Activated CD4-positive, alpha-beta T cell treated with anti-CD3 and anti-CD28 coated beads for 36 hours (primary cell): ENCODE measurements at regions not wholly inside any gene's neighbourhood (a gene's known extent, or its start where the extent isn't known, plus 50 kb on each side); places are given as distances from the start of the nearest gene placed in this dataset.
"Not testable (repeated sequence)": the region's sequence is repeated elsewhere in the genome, so short reads cannot be mapped to it uniquely, and the experiment has no call there.

Source experiments
- ATAC-seq: fragments of 200-7000 bp; cut with Tn5 transposase; one replicate; pipeline ENCODE4 v1.10.0; 2021; ENCODE audit warnings: mild to moderate bottlenecking, moderate library complexity
- CTCF ChIA-PET: fragments of 350-600 bp; sonication (Branson Sonifier 250); formaldehyde crosslinking; loops from one replicate; lab custom pipeline; 2021; ENCODE audit warnings: antibody characterized with exemption; lab: Charles Lee
- POLR2A ChIA-PET: fragments of 350-600 bp; sonication (Branson Sonifier 250); formaldehyde crosslinking; loops from one replicate; lab custom pipeline; 2021; ENCODE audit warnings: antibody characterized with exemption, inconsistent platforms; lab: Charles Lee
- DNase-seq: peaks from one replicate; pipeline ENCODE4 v3.0.0-alpha.2; 2020
- H3K27ac Mint-ChIP-seq: one replicate; pipeline ENCODE4 v1.8.0; 2021; ENCODE audit warnings: mixed read lengths
- H3K27me3 Mint-ChIP-seq: one replicate; pipeline ENCODE4 v1.8.0; 2021; ENCODE audit warnings: mixed read lengths
- H3K36me3 Mint-ChIP-seq: one replicate; pipeline ENCODE4 v1.8.0; 2021; ENCODE audit warnings: low read depth, mixed read lengths
- H3K4me1 Mint-ChIP-seq: one replicate; pipeline ENCODE4 v1.8.0; 2021; ENCODE audit warnings: mixed read lengths
- H3K4me3 Mint-ChIP-seq: one replicate; pipeline ENCODE4 v1.8.0; 2021; ENCODE audit warnings: mild to moderate bottlenecking, moderate library complexity, mixed read lengths
- H3K9me3 Mint-ChIP-seq: one replicate; pipeline ENCODE4 v1.8.0; 2021; ENCODE audit warnings: low read depth, mixed read lengths
- intact Hi-C, 2 experiments: fragments of 100-400 bp; cut with DNase I in 1 of 2; cut with micrococcal nuclease in 1 of 2; formaldehyde crosslinking; loops; one replicate each; pipeline versions ENCODE4 v1.14.2 to v1.15.1; 2022 to 2024; cut with DNase I, micrococcal nuclease

- ATAC-seq, H3K27ac Mint-ChIP-seq, CTCF ChIA-PET, H3K4me1 Mint-ChIP-seq, H3K27me3 Mint-ChIP-seq, H3K4me3 Mint-ChIP-seq, DNase-seq, H3K9me3 Mint-ChIP-seq, H3K36me3 Mint-ChIP-seq, intact Hi-C loops, POLR2A ChIA-PET: not testable (repeated sequence)
Measured at GRCh38 chr5:44756097-44756496, 52.6 kb upstream of the MRPS30 start.

- intact Hi-C loops: no loop called here
- Mint-ChIP-seq H3K9me3 (peaks cover 3% of the 10 kb centered on the region), H3K27me3 (peaks cover 3% of the 10 kb centered on the region), H3K4me3 (no peak overlapping the region), H3K27ac (no peak overlapping the region), H3K4me1 (no peaks in the 10 kb centered on the region), H3K36me3 (no peaks in the 10 kb centered on the region)
- DNase-seq: no peak
- CTCF ChIA-PET: interaction anchor here (0.6 kb wide), 1 partner anchor 1087 kb away, joined by 3 read pairs; no protein-coding TSS in a partner anchor
- ATAC-seq: no peak
- POLR2A ChIA-PET: no interaction called here
Measured at GRCh38 chr5:44747396-44747795, 61.4 kb upstream of the MRPS30 start.

- ATAC-seq (no peak), DNase-seq (no peak)
- ChIA-PET POLR2A (no interaction called here), CTCF (no interaction called here)
- no peaks in the 10 kb centered on the region for H3K36me3 Mint-ChIP-seq
- no peak overlapping the region for H3K27ac Mint-ChIP-seq
- no peaks in the 10 kb centered on the region for H3K9me3 Mint-ChIP-seq
- H3K4me3 Mint-ChIP-seq: no peak overlapping the region
- peaks cover 2% of the 10 kb centered on the region for H3K27me3 Mint-ChIP-seq
- intact Hi-C loops: no loop called here
- no peaks in the 10 kb centered on the region for H3K4me1 Mint-ChIP-seq
Measured at GRCh38 chr5:44740660-44741059, 68.1 kb upstream of the MRPS30 start.

GRCh38 chr5:44729536-44729935, 79.2 kb upstream of the MRPS30 start:
- Mint-ChIP-seq H3K4me1 (no peaks in the 10 kb centered on the region), H3K27me3 (no peaks in the 10 kb centered on the region), H3K4me3 (no peak overlapping the region), H3K9me3 (no peaks in the 10 kb centered on the region), H3K36me3 (no peaks in the 10 kb centered on the region), H3K27ac (no peak overlapping the region)
- ChIA-PET CTCF (no interaction called here), POLR2A (no interaction called here)
- no peak for DNase-seq
- ATAC-seq: no peak
- intact Hi-C loops: no loop called here

GRCh38 chr5:44727100-44727499, 81.6 kb upstream of the MRPS30 start:
- intact Hi-C loops: no loop called here
- Mint-ChIP-seq H3K36me3 (no peaks in the 10 kb centered on the region), H3K4me1 (no peaks in the 10 kb centered on the region), H3K27me3 (no peaks in the 10 kb centered on the region), H3K27ac (no peak overlapping the region), H3K9me3 (no peaks in the 10 kb centered on the region), H3K4me3 (no peak overlapping the region)
- ChIA-PET CTCF (no interaction called here), POLR2A (no interaction called here)
- no peak for ATAC-seq
- DNase-seq: no peak

- H3K36me3 Mint-ChIP-seq: no peaks in the 10 kb centered on the region
- CTCF ChIA-PET: no interaction called here
- no peak overlapping the region for H3K4me3 Mint-ChIP-seq
- no peak for DNase-seq
- H3K4me1 Mint-ChIP-seq: no peaks in the 10 kb centered on the region
- POLR2A ChIA-PET: no interaction called here
- H3K27ac Mint-ChIP-seq: no peak overlapping the region
- ATAC-seq: no peak
- H3K27me3 Mint-ChIP-seq: no peaks in the 10 kb centered on the region
- H3K9me3 Mint-ChIP-seq: no peaks in the 10 kb centered on the region
- intact Hi-C loops: no loop called here
Measured at GRCh38 chr5:44719856-44720255, 88.9 kb upstream of the MRPS30 start.

GRCh38 chr5:44714871-44715561, 93.7 kb upstream of the MRPS30 start:
- ChIA-PET CTCF (no interaction called here), POLR2A (no interaction called here)
- no peaks in the 10 kb centered on the region for H3K4me1 Mint-ChIP-seq
- H3K27me3 Mint-ChIP-seq: no peaks in the 10 kb centered on the region
- intact Hi-C loops: no loop called here
- ATAC-seq (no peak), DNase-seq (no peak)
- H3K36me3 Mint-ChIP-seq: no peaks in the 10 kb centered on the region
- H3K9me3 Mint-ChIP-seq: no peaks in the 10 kb centered on the region
- no peak overlapping the region for H3K27ac Mint-ChIP-seq
- H3K4me3 Mint-ChIP-seq: no peak overlapping the region

GRCh38 chr5:44713446-44713845, 95.3 kb upstream of the MRPS30 start:
- H3K9me3 Mint-ChIP-seq: no peaks in the 10 kb centered on the region
- no peak overlapping the region for H3K4me3 Mint-ChIP-seq
- ChIA-PET POLR2A (no interaction called here), CTCF (interaction anchor here (1.0 kb wide), 1 partner anchor 11 kb away, joined by 3 read pairs; no protein-coding TSS in a partner anchor)
- DNase-seq (no peak), ATAC-seq (no peak)
- H3K27me3 Mint-ChIP-seq: no peaks in the 10 kb centered on the region
- H3K36me3 Mint-ChIP-seq: no peaks in the 10 kb centered on the region
- no peaks in the 10 kb centered on the region for H3K4me1 Mint-ChIP-seq
- no peak overlapping the region for H3K27ac Mint-ChIP-seq
- intact Hi-C loops: no loop called here

- no peaks in the 10 kb centered on the region for H3K4me1 Mint-ChIP-seq
- no peaks in the 10 kb centered on the region for H3K9me3 Mint-ChIP-seq
- H3K27me3 Mint-ChIP-seq: no peaks in the 10 kb centered on the region
- no peak overlapping the region for H3K27ac Mint-ChIP-seq
- intact Hi-C loops: no loop called here
- H3K36me3 Mint-ChIP-seq: no peaks in the 10 kb centered on the region
- ChIA-PET CTCF (interaction anchor here (0.7 kb wide), 1 partner anchor 696 kb away, joined by 3 read pairs; no protein-coding TSS in a partner anchor), POLR2A (no interaction called here)
- no peak overlapping the region for H3K4me3 Mint-ChIP-seq
- DNase-seq (no peak), ATAC-seq (no peak)
Measured at GRCh38 chr5:44711901-44712300, 96.8 kb upstream of the MRPS30 start.

- H3K4me1 Mint-ChIP-seq: no peaks in the 10 kb centered on the region
- no peaks in the 10 kb centered on the region for H3K36me3 Mint-ChIP-seq
- intact Hi-C loops: no loop called here
- POLR2A ChIA-PET: no interaction called here
- DNase-seq (no peak), ATAC-seq (no peak)
- no peak overlapping the region for H3K4me3 Mint-ChIP-seq
- no peaks in the 10 kb centered on the region for H3K27me3 Mint-ChIP-seq
- CTCF ChIA-PET: no interaction called here
- no peaks in the 10 kb centered on the region for H3K9me3 Mint-ChIP-seq
- H3K27ac Mint-ChIP-seq: no peak overlapping the region
Measured at GRCh38 chr5:44708602-44709001, 100.1 kb upstream of the MRPS30 start.

- no peak for DNase-seq
- Mint-ChIP-seq H3K4me1 (no peaks in the 10 kb centered on the region), H3K36me3 (no peaks in the 10 kb centered on the region), H3K9me3 (no peaks in the 10 kb centered on the region), H3K27ac (no peak overlapping the region), H3K27me3 (no peaks in the 10 kb centered on the region), H3K4me3 (no peak overlapping the region)
- POLR2A ChIA-PET: no interaction called here
- intact Hi-C loops: no loop called here
- ATAC-seq: no peak
- CTCF ChIA-PET: no interaction called here
Measured at GRCh38 chr5:44707721-44708120, 101.0 kb upstream of the MRPS30 start.

- H3K27me3 Mint-ChIP-seq: peaks cover 1% of the 10 kb centered on the region
- no peak for DNase-seq
- POLR2A ChIA-PET: no interaction called here
- no peaks in the 10 kb centered on the region for H3K36me3 Mint-ChIP-seq
- no peak for ATAC-seq
- no peak overlapping the region for H3K27ac Mint-ChIP-seq
- H3K4me3 Mint-ChIP-seq: no peak overlapping the region
- intact Hi-C loops: no loop called here
- no peaks in the 10 kb centered on the region for H3K4me1 Mint-ChIP-seq
- CTCF ChIA-PET: no interaction called here
- peaks cover 1% of the 10 kb centered on the region for H3K9me3 Mint-ChIP-seq
Measured at GRCh38 chr5:44697025-44697424, 111.7 kb upstream of the MRPS30 start.
